ENCODE measurements at regions not wholly inside any gene's neighbourhood (a gene's known extent, or its start where the extent isn't known, plus 50 kb on each side); places are given as distances from the start of the nearest gene placed in this dataset.

- TF ChIP-seq POLR2A (IDR thresholded peaks at IDR 0.05; ENCODE audit: low read length) (no peak), GATA1 (IDR thresholded peaks at IDR 0.05; ENCODE audit: low read depth, low read length) (no peak)
These were observed 163.8 kb upstream of the ESRRG start for GRCh38 chr1:216887032-216887431.

GRCh38 chr1:216884614-216885229 is 161.5 kb upstream of the ESRRG start:
- no peak for DNase-seq
- TF ChIP-seq POLR2A (IDR thresholded peaks at IDR 0.05; ENCODE audit: low read length) (no peak), GATA1 (IDR thresholded peaks at IDR 0.05; ENCODE audit: low read depth, low read length) (no peak)

More at GRCh38 chr1:216887032-216887431, 163.8 kb upstream of the ESRRG start:
- DNase-seq = no peak

GRCh38 chr1:216883518-216883917 is 160.3 kb upstream of the ESRRG start:
- TF ChIP-seq POLR2A (IDR thresholded peaks at IDR 0.05; ENCODE audit: low read length) (no peak), GATA1 (IDR thresholded peaks at IDR 0.05; ENCODE audit: low read depth, low read length) (no peak)
- DNase-seq = no peak

- TF ChIP-seq POLR2A (IDR thresholded peaks at IDR 0.05; ENCODE audit: low read length) (no peak), GATA1 (IDR thresholded peaks at IDR 0.05; ENCODE audit: low read depth, low read length) (no peak)
- no peak for DNase-seq
These were observed 158.5 kb upstream of the ESRRG start for GRCh38 chr1:216881695-216882094.

- DNase-seq = no peak
- TF ChIP-seq POLR2A (IDR thresholded peaks at IDR 0.05; ENCODE audit: low read length) (no peak), GATA1 (IDR thresholded peaks at IDR 0.05; ENCODE audit: low read depth, low read length) (no peak)
These were observed 143.5 kb upstream of the ESRRG start for GRCh38 chr1:216866714-216867113.

GRCh38 chr1:216855810-216856209 is 132.6 kb upstream of the ESRRG start:
- TF ChIP-seq GATA1 (IDR thresholded peaks at IDR 0.05; ENCODE audit: low read depth, low read length) = no peak
- TF ChIP-seq POLR2A (IDR thresholded peaks at IDR 0.05; ENCODE audit: low read length) = no peak

GRCh38 chr1:216854836-216855484 is 131.7 kb upstream of the ESRRG start:
- no peak for DNase-seq
- TF ChIP-seq POLR2A (IDR thresholded peaks at IDR 0.05; ENCODE audit: low read length) (no peak), GATA1 (IDR thresholded peaks at IDR 0.05; ENCODE audit: low read depth, low read length) (no peak)

More at GRCh38 chr1:216855810-216856209, 132.6 kb upstream of the ESRRG start:
- DNase-seq = no peak

GRCh38 chr1:216851073-216851472 is 127.8 kb upstream of the ESRRG start:
- TF ChIP-seq POLR2A (IDR thresholded peaks at IDR 0.05; ENCODE audit: low read length) (no peak), GATA1 (IDR thresholded peaks at IDR 0.05; ENCODE audit: low read depth, low read length) (no peak)
- DNase-seq = no peak

GRCh38 chr1:216849146-216849545 is 125.9 kb upstream of the ESRRG start:
- TF ChIP-seq GATA1 (IDR thresholded peaks at IDR 0.05; ENCODE audit: low read depth, low read length) (no peak), POLR2A (IDR thresholded peaks at IDR 0.05; ENCODE audit: low read length) (no peak)
- DNase-seq = no peak

GRCh38 chr1:216847397-216848036 is 124.3 kb upstream of the ESRRG start:
- DNase-seq = no peak
- no peak for TF ChIP-seq GATA1 (IDR thresholded peaks at IDR 0.05; ENCODE audit: low read depth, low read length)
- TF ChIP-seq POLR2A (IDR thresholded peaks at IDR 0.05; ENCODE audit: low read length) = no peak

GRCh38 chr1:216846339-216846738 is 123.1 kb upstream of the ESRRG start:
- DNase-seq = no peak
- no peak for TF ChIP-seq GATA1 (IDR thresholded peaks at IDR 0.05; ENCODE audit: low read depth, low read length)
- TF ChIP-seq POLR2A (IDR thresholded peaks at IDR 0.05; ENCODE audit: low read length) = no peak

GRCh38 chr1:216843409-216843808 is 120.2 kb upstream of the ESRRG start:
- TF ChIP-seq POLR2A (IDR thresholded peaks at IDR 0.05; ENCODE audit: low read length) (no peak), GATA1 (IDR thresholded peaks at IDR 0.05; ENCODE audit: low read depth, low read length) (no peak)
- DNase-seq = no peak

- no peak for DNase-seq
- TF ChIP-seq POLR2A (IDR thresholded peaks at IDR 0.05; ENCODE audit: low read length) (no peak), GATA1 (IDR thresholded peaks at IDR 0.05; ENCODE audit: low read depth, low read length) (no peak)
These were observed 117.9 kb upstream of the ESRRG start for GRCh38 chr1:216841165-216841564.

GRCh38 chr1:216836316-216836715 is 113.1 kb upstream of the ESRRG start:
- TF ChIP-seq GATA1 (IDR thresholded peaks at IDR 0.05; ENCODE audit: low read depth, low read length) = no peak
- TF ChIP-seq POLR2A (IDR thresholded peaks at IDR 0.05; ENCODE audit: low read length) = no peak
- DNase-seq = no peak

- TF ChIP-seq POLR2A (IDR thresholded peaks at IDR 0.05; ENCODE audit: low read length) (no peak), GATA1 (IDR thresholded peaks at IDR 0.05; ENCODE audit: low read depth, low read length) (no peak)
- no peak for DNase-seq
These were observed 110.3 kb upstream of the ESRRG start for GRCh38 chr1:216833509-216833908.
